GM12875 (cell line): ENCODE measurements at regions not wholly inside any gene's neighbourhood (a gene's known extent, or its start where the extent isn't known, plus 50 kb on each side); places are given as distances from the start of the nearest gene placed in this dataset.

Experiments
- H3K4me3 ChIP-seq: one replicate; pipeline ENCODE4 v1.5.1; 2011; ENCODE audit warnings: low read depth, low read length, control low read depth
- TF ChIP-seq, protein P1 (sequence below): IDR thresholded peaks from 2 replicates; pipeline ENCODE4 v1.5.1; 2011; ENCODE audit warnings: low read depth, mild to moderate bottlenecking, control low read depth, inconsistent platforms, low read length, moderate library complexity, borderline replicate concordance; ENCODE audit not compliant: insufficient read depth

DNA sequence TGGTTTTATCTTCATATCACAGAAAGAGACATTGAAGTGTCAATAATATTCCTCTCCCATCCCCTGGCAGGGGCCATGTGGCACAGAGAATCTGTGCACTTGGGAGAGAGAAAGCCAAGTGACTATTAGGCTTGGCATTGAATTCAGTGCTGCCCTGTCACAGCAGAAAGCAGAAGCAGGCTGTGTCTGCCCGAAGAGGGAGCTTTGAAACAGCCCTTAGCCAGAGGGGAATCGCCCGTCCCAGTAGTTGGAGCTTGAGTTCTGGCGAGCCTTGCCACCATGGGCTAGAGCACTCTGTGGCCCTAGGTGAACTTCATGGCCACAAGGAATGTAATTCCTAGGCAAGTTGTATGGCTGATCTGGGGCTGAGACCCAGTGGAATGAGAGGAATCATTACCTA is 282.5 kb upstream of the PCDH10 start:
- H3K4me3 ChIP-seq = no peak overlapping the region
- TF ChIP-seq, protein P1, sequence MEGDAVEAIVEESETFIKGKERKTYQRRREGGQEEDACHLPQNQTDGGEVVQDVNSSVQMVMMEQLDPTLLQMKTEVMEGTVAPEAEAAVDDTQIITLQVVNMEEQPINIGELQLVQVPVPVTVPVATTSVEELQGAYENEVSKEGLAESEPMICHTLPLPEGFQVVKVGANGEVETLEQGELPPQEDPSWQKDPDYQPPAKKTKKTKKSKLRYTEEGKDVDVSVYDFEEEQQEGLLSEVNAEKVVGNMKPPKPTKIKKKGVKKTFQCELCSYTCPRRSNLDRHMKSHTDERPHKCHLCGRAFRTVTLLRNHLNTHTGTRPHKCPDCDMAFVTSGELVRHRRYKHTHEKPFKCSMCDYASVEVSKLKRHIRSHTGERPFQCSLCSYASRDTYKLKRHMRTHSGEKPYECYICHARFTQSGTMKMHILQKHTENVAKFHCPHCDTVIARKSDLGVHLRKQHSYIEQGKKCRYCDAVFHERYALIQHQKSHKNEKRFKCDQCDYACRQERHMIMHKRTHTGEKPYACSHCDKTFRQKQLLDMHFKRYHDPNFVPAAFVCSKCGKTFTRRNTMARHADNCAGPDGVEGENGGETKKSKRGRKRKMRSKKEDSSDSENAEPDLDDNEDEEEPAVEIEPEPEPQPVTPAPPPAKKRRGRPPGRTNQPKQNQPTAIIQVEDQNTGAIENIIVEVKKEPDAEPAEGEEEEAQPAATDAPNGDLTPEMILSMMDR = no peak

DNA sequence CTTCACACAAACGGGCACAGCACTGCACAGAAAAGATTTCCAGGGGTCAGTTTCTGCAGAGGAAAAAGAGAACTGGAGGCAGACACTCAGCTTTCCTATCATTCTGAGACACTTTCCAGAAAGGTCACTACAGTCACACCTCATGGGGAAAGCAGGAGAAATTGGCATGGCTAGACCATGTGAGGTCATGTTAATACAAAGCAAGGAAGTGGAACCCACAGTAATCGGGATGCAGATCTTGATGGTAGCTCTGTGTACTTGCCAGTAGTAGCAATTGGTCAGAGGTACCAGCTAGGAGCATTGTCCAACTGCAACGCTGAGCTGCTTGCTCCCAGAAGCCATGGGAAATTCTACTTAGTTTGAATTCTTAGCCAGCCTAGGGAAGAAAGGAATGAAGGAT is 255.3 kb upstream of the PCDH10 start:
- H3K4me3 ChIP-seq = no peak overlapping the region
- TF ChIP-seq, protein P1 = no peak

DNA sequence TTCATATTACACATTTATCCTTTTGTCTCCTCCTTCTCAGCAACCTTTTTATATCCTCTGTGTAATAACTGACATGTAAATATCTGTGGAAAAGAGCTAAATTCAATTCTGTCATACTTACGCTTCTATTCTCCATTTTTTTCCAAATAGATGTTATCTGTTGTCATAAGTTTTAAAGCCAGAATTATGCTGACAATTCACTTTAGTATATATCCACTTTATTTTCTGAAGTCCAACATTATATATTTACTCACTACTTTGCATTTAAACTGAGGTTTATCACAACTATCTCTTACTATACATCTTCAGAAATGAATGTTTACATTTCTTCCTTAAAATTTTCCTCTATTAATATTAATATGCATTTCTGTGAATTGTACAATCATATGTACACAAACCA is 247.9 kb upstream of the PCDH10 start:
- TF ChIP-seq, protein P1 = no peak
- H3K4me3 ChIP-seq = no peak overlapping the region

DNA sequence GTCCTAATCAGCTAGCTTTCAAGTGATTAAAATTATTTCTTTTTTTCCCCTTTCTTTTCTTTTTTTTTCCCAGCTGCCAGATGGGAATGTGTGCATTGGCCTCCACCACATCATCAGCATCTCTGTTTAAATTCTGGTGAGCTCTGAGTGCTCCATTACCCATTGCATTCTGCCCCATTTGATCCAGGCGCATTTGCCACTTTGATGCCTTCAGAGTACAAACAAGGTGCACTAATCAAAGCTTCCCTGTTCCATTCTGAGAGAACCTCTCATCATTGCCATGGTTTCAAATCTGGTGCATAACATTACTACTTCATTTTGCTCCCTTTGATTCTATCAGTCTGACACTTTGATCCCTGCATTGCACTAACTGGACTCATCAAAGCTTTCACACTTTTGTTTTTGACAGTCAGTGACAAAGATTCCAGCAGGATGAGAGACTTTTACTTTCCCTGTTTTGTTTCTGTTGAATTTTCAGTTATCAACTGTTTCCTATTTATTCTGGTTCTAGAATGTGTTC is 238.8 kb upstream of the PCDH10 start:
- TF ChIP-seq, protein P1 = no peak
- H3K4me3 ChIP-seq = no peak overlapping the region

DNA sequence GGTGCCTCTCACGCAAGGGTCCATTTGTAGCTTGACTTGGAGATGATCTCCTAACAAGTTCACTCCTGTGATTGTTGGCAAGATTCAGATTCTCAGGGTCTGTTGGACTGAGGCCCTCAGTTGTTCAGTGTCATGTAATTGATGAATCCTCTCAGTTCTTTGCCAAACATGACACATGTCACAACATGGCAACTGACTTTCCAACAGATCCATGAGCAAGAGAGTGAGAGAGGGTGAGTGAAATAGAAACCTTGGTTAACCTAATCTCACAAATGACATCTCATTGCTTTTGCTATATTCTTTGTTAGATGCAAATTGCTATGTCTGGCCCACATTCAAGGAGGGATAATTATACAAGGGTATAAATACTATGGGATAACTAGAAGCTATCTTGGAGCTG is 231.0 kb upstream of the PCDH10 start:
- H3K4me3 ChIP-seq = no peak overlapping the region
- TF ChIP-seq, protein P1 = no peak

DNA sequence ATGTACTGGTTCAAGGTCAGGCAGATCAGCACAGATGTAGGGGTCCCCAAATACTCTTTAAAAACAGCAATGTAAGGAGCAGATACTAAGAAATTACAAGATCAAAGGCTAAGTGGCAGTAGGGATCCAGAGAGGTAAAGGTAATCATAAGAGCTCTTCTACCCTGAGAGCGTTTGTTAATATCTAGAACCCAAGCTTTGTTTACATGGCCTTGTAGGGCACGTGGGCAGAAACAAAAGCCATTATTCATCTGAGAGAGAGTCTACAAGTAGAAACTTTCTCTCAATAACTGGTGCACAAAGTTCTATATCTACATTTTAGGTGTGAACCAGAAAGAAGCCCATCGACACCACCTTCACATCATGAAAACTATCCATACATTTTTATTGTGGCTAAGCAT is 225.6 kb upstream of the PCDH10 start:
- TF ChIP-seq, protein P1 = no peak
- no peak overlapping the region for H3K4me3 ChIP-seq

DNA sequence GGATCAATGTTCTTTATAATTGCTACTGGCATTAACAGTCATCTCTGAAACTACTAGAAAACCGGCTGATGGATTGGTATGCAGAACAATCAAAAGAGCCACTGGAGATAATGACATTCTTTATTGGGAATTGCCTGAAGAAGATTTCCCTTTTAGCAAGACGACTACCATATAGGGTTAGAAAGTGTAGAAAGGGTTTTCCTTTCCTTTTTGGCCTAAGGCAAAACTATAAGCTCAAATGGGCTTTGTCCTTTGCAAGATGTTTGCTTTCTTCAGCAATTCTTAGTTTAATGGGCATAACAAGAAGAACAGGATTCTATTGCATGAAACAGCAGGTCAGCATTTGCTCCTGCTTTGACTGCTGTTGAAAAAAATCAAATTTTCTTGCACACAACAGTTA is 214.2 kb upstream of the PCDH10 start:
- H3K4me3 ChIP-seq = no peak overlapping the region
- TF ChIP-seq, protein P1 = no peak
